GM21390 (cell line): ENCODE measurements at regions not wholly inside any gene's neighbourhood (a gene's known extent, or its start where the extent isn't known, plus 50 kb on each side); places are given as distances from the start of the nearest gene placed in this dataset.
"Not testable (repeated sequence)": the region's sequence is repeated elsewhere in the genome, so short reads cannot be mapped to it uniquely, and the experiment has no call there.

Experiments
- ATAC-seq: cut with Tn5 transposase; IDR thresholded peaks from one replicate; pipeline ENCODE4 v1.9.1; 2021; ENCODE audit not compliant: unreplicated experiment

DNA sequence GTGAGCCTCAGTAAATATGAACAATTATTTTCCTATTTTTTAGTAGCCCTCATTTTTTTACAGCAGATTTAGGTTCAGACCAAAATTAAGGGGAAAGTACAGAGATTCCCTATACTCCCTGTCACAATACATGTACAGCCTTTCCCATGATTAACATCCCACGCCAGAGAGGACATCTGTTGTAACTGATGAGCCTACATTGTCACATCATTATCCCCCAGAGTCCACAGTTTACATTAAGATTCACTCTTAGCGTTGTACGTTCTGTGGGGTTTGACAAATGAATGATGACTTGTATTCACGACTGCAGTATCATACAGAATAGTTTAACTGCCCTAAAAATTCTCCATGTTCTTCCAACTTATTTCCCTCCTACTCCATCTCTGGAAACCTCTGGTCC is 262.3 kb upstream of the MSX2 start:
- ATAC-seq, result no peak

GRCh38 chr5:174464504-174465165 is 259.7 kb upstream of the MSX2 start:
- ATAC-seq, result no peak

DNA sequence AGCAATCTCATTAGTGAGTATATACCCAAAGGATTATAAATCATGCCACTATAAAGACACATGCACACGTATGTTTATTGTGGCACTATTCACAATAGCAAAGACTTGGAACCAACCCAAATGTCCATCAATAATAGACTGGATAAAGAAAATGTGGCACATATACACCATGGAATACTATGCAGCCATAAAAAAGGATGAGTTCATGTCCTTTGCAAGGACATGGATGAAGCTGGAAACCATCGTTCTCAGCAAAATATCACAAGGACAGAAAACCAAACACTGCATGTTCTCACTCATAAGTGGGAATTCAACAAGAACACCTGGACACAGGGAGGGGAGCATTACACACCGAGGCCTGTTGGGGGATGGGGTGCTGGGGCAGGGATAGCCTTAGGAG is 252.9 kb upstream of the MSX2 start:
- not testable (repeated sequence) for ATAC-seq

GRCh38 chr5:174472956-174473355 is 251.4 kb upstream of the MSX2 start:
- no peak for ATAC-seq

DNA sequence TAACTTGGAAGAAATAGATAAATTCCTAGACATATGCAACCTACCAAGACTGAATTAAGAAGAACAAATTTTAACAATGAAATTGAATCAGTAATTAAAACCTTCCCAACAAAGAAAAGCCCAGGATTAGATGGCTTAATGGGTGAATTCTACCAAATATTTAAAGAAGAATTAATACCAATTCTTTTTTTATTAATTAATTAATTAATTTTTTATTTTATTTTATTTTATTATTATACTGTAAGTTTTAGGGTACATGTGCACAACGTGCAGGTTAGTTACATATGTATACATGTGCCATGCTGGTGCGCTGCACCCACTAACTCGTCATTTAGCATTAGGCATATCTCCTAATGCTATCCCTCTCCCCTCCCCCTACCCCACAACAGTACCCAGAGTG is 248.4 kb upstream of the MSX2 start:
- not testable (repeated sequence) for ATAC-seq

- ATAC-seq, result no peak
Observed at GRCh38 chr5:174479325-174479724, 245.1 kb upstream of the MSX2 start.

- ATAC-seq, result no peak
Observed at GRCh38 chr5:174481737-174482136, 242.6 kb upstream of the MSX2 start.

GRCh38 chr5:174482607-174483024 is 241.8 kb upstream of the MSX2 start:
- ATAC-seq, result no peak

- no peak for ATAC-seq
Observed at GRCh38 chr5:174483411-174483810, 241.0 kb upstream of the MSX2 start.

DNA sequence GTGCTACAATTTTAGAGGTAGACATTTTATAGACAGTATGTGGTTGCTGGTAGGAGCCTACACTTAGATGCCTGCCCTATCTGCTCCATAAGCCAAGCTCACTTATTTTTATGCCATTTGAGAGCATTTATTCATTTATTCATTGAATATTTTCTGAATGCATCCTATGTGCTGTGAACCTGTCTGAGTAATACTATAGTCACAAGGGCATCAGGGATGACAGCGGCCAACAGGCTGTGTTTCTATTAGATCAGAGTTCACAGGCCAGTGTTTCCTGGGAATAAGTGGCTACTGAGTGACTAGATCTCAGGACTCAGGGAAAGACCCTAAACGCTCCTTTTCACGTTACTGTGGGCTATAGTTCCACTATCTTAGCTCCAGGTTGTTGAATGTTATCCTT is 235.2 kb upstream of the MSX2 start:
- no peak for ATAC-seq

- ATAC-seq, result no peak
Observed at GRCh38 chr5:174489920-174490597, 234.3 kb upstream of the MSX2 start.

- no peak for ATAC-seq
Observed at GRCh38 chr5:174490728-174491127, 233.7 kb upstream of the MSX2 start.

- ATAC-seq, result no peak
Observed at GRCh38 chr5:174491265-174491664, 233.1 kb upstream of the MSX2 start.

- ATAC-seq, result no peak
Observed at GRCh38 chr5:174491761-174492350, 232.5 kb upstream of the MSX2 start.

GRCh38 chr5:174493530-174493929 is 230.9 kb upstream of the MSX2 start:
- no peak for ATAC-seq

GRCh38 chr5:174497939-174498338 is 226.4 kb upstream of the MSX2 start:
- ATAC-seq, result not testable (repeated sequence)

GRCh38 chr5:174498575-174498974 is 225.8 kb upstream of the MSX2 start:
- ATAC-seq, result not testable (repeated sequence)

GRCh38 chr5:174500636-174501035 is 223.7 kb upstream of the MSX2 start:
- no peak for ATAC-seq

GRCh38 chr5:174501461-174502069 is 222.8 kb upstream of the MSX2 start:
- no peak for ATAC-seq

DNA sequence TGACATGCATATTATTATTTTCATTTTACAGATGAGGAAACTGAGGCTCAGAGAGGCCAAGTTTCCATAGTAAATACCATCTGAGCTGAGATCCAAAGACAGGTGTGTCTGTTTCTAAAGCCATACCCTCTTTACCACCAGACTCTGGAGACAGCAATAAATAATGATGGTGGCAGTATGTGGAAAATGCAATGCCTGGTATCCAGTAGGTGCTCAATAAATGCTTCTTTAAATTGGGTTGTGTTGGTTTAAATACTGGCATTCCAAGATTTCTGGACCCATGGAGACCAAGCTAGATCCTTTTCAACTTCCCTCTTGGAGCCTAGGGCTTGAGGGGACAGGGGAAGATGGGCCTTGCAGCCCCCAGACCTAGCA is 221.3 kb upstream of the MSX2 start:
- no peak for ATAC-seq

DNA sequence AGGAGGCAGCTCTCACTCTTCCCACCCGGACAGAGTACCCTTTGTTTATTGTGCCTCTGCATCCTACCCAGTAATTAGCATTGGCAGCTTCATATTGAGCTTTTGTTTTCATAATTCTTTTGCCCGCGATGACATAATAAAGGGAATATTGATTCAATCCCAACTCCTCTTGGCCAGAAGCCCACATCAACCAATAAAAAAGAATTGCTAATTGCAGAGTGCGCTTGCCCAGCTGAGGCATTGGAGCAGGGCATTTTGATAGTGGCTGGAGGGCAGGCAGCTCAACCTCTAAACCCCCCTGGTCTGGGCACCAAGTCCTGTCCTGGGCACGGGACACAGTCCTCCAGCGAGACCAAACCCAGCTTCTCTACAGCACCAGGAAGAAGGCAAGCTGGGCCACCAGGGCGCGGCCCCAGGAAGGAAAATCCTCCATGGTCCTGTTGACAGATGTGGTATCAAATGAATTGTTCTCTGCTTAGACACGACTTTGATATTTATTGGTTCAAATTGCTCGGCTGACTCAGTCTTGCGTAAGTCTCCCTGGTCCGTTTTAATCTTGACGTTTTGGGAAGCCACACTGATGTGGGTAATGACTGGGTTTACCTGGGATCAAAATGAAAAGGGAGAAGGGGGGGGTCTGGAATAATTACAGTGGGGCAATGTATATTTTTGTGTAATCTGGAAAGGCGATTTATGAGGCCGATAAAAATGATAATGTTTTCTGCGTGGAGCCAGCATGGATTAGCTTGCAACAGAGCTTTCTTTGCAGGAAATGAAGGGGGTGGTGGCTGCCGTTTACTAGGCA is 220.7 kb upstream of the MSX2 start:
- no peak for ATAC-seq
